ENCODE measurements at regions not wholly inside any gene's neighbourhood (a gene's known extent, or its start where the extent isn't known, plus 50 kb on each side); places are given as distances from the start of the nearest gene placed in this dataset.

DNA sequence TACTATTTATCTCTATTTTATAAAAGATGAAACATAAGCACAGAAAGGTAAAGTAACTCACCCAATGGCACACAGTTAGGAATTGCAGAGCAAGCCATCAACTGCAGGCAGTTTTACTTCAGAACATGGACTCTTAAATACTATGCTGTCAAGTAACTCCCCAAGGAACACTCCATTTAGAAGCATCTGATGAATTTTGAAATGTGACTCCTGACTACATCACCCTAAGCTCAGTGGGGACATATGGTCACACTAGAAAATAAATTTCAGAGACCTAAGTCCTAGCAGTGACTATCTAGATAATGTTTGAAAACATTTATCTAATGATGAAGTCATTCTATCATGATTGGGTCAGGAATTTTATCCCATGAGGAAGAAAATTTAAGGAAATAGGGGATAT, 272.8 kb upstream of the ARRDC4 start:
- H3K4me3 ChIP-seq (ENCODE audit: low read depth, poor library complexity, severe bottlenecking) = no peak overlapping the region
- TF ChIP-seq POLR2A (IDR thresholded peaks at IDR 0.05) = no peak
- TF ChIP-seq, protein P1, sequence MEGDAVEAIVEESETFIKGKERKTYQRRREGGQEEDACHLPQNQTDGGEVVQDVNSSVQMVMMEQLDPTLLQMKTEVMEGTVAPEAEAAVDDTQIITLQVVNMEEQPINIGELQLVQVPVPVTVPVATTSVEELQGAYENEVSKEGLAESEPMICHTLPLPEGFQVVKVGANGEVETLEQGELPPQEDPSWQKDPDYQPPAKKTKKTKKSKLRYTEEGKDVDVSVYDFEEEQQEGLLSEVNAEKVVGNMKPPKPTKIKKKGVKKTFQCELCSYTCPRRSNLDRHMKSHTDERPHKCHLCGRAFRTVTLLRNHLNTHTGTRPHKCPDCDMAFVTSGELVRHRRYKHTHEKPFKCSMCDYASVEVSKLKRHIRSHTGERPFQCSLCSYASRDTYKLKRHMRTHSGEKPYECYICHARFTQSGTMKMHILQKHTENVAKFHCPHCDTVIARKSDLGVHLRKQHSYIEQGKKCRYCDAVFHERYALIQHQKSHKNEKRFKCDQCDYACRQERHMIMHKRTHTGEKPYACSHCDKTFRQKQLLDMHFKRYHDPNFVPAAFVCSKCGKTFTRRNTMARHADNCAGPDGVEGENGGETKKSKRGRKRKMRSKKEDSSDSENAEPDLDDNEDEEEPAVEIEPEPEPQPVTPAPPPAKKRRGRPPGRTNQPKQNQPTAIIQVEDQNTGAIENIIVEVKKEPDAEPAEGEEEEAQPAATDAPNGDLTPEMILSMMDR (IDR thresholded peaks at IDR 0.05) = no peak
- intact Hi-C loops (cut with DNase I; ENCODE audit: low total_unique reads) = no loop called here
- no peak for DNase-seq (ENCODE audit: low spot score in 2 of 2)

DNA sequence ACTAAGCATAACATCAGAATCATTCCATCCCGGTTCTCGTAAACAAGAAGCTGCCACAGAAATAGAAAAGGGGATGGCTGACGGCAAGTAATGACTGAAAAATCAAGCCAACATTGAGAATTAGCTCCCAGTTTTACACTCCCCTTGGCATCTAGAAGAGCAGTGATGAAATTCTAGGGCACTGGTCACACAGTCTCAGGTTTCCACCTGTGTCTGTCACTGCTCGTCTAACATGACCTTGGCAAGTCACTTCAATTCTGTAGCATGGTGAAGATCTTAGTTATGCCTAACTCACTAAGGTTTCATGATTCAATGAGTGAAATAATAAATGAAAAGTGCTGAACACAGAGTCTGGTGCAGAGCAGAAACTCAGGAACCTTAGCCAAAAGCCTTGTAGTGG, 272.3 kb upstream of the ARRDC4 start:
- DNase-seq (ENCODE audit: low spot score in 2 of 2) = no peak
- intact Hi-C loops (cut with DNase I; ENCODE audit: low total_unique reads) = no loop called here
- no peak overlapping the region for H3K4me3 ChIP-seq (ENCODE audit: low read depth, poor library complexity, severe bottlenecking)
- WGBS, 2 donors = 90 to 91% methylated on average over 4 of the region's 4 CpGs
- TF ChIP-seq, protein P1 (IDR thresholded peaks at IDR 0.05) = no peak
- no peak for TF ChIP-seq POLR2A (IDR thresholded peaks at IDR 0.05)

DNA sequence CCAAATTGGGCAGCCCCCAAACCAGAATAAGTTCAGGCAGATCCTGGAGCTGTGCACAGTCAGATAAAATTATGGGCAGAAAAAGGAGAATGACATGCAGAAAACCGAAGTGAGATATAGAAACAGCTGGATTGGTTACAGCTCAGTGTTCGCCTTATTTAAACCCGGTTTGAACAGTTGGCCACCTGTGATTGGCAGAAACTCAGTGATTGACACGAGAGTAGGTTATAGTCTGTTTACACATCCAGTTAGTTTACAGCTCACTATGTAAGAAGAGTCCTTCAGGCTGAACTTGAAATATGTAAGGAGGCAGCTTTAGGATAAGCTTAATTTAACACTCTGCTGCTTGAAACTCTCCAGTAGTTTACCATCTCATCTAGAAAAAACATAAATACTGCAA, 271.6 kb upstream of the ARRDC4 start:
- no peak for DNase-seq (ENCODE audit: low spot score in 2 of 2)
- intact Hi-C loops (cut with DNase I; ENCODE audit: low total_unique reads) = no loop called here
- H3K4me3 ChIP-seq (ENCODE audit: low read depth, poor library complexity, severe bottlenecking) = no peak overlapping the region
- TF ChIP-seq, protein P1 (IDR thresholded peaks at IDR 0.05) = no peak
- no peak for TF ChIP-seq POLR2A (IDR thresholded peaks at IDR 0.05)
- WGBS, 2 donors = 56 to 67% methylated on average over 4 of the region's 4 CpGs

DNA sequence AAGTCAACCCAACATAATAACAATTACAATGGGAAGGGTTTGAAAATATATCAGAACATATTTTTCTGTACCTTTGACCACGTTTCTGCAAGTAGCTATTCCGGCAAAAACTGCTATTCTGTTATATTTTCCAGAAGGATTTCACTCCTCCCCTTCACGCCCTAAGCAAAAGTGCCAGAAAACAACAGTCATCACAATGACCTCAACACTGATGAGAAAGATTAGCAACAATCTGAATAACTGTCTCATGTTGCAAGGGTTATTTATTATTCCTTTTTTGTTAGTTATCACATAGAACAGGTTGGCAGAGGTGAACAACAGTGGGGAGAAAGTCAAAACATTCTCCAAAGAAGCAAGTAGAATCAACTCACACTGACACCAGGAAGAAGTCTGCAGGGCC, 269.4 kb upstream of the ARRDC4 start:
- WGBS, 2 donors = 49 to 59% methylated on average over 3 of the region's 3 CpGs
- TF ChIP-seq, protein P1 (IDR thresholded peaks at IDR 0.05) = no peak
- TF ChIP-seq POLR2A (IDR thresholded peaks at IDR 0.05) = no peak
- intact Hi-C loops (cut with DNase I; ENCODE audit: low total_unique reads) = no loop called here
- no peak for DNase-seq (ENCODE audit: low spot score in 2 of 2)
- H3K4me3 ChIP-seq (ENCODE audit: low read depth, poor library complexity, severe bottlenecking) = no peak overlapping the region

DNA sequence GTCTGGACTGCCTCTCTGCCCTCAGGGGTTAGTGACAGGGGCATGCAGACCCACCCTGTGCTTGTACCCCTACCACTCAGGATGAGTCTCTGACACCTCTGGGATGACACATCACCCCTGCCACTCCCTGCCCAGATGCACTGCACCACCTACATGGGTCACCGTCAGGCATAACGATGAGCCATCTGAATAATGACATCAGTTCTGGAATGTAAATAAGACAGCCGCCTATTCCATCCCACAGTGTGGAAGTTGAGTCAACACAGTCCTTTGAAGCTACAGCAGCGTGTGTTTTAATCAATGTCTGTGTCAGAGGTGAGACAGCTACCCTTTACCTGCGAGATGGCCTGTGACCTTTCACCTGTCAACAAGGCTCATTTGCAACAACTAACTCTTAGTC, 268.7 kb upstream of the ARRDC4 start:
- no peak overlapping the region for H3K4me3 ChIP-seq (ENCODE audit: low read depth, poor library complexity, severe bottlenecking)
- intact Hi-C loops (cut with DNase I; ENCODE audit: low total_unique reads) = no loop called here
- TF ChIP-seq POLR2A (IDR thresholded peaks at IDR 0.05) = no peak
- TF ChIP-seq, protein P1 (IDR thresholded peaks at IDR 0.05) = peak in 1 of 3 donors; percentile 31
- WGBS, 2 donors = 64 to 69% methylated on average over 5 of the region's 5 CpGs
- DNase-seq (ENCODE audit: low spot score in 2 of 2) = no peak

DNA sequence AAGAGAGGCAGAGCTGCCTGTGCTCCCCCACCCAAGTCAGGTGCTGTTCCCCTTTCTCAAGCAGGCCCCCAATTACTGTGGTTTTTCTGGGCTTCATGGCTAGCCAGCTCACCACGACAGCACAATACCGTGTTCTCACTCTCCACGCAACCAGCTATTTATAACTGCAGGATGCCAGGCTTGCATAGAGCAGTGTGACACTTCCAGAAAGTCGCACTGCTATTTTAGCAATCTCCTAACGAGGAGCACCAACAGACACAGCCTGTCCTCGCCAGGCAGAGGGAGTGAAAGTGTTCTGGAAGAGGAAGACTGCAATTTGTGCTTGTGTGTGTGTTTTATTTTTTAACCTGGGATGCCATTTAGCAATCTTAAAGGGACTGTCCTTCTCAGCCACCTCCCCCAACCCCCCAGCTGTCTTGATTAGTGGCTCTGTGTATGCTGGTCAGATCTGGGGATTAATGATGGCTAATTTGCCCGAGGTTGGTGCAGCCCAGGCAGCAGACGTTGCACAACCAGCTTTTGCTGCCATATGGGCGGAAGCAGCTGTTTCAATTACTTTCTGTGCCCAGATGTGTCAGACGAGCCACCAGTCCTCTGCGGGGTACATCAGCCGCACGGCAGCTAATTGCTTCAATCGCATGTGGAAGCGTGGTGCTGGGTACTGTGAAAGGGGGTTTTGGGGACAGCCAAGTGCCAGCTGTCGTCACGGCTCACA, 268.0 kb upstream of the ARRDC4 start:
- DNase-seq (ENCODE audit: low spot score in 2 of 2) = no peak
- WGBS, 2 donors = 70 to 71% methylated on average over 16 to 17 of the region's 17 CpGs
- intact Hi-C loops (cut with DNase I; ENCODE audit: low total_unique reads) = no loop called here
- H3K4me3 ChIP-seq (ENCODE audit: low read depth, poor library complexity, severe bottlenecking) = no peak overlapping the region
- TF ChIP-seq, protein P1 (IDR thresholded peaks at IDR 0.05) = peak in 1 of 3 donors; percentile 1
- TF ChIP-seq POLR2A (IDR thresholded peaks at IDR 0.05) = no peak
